ENCODE measurements at regions not wholly inside any gene's neighbourhood (a gene's known extent, or its start where the extent isn't known, plus 50 kb on each side); places are given as distances from the start of the nearest gene placed in this dataset.

DNA sequence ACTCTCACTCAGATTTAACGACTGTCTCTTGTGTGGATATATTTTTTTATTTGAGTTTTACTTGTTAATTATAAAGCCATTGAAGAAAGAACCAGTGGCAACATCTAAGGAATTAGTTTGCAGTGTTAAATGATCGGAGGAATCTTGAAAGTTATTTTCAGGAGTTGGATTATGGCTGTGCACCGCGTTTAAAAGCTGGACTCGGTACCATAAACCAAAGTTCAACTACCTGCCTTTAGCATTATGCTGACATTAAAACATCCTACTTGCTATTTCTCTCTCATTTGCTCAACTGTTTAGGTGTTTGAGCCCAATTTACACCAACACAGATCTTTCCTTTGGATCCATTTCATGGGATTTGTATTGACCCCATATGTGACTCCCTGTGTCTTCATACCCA, 289.4 kb upstream of the SASH1 start:
- no peak for DNase-seq (ENCODE audit: low read depth)

GRCh38 chr6:148053796-148054195, 288.8 kb upstream of the SASH1 start:
- no peak for DNase-seq (ENCODE audit: low read depth)

DNA sequence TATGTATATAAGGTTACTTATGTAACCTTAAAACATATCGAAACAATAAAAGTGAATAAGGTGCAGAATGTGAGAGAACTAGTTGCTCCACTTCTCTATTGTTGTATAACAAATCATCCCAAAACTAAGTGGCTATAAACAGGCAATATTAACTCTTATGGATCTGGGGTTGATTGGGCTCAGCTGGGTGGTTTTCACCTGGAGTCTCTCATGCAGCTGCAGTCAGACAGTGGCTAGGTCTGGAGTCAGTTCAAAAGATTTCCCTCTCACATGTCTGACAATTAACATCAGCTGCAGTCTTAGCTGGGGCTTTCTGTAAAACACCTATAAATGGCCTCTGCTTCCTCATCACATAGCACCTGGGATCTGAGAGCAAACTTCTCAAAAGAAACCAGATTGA, 288.4 kb upstream of the SASH1 start:
- no peak for DNase-seq (ENCODE audit: low read depth)

GRCh38 chr6:148055419-148055818, 287.2 kb upstream of the SASH1 start:
- DNase-seq (ENCODE audit: low read depth) = no peak

- DNase-seq (ENCODE audit: low read depth) = no peak
Measured at GRCh38 chr6:148059869-148060268, 282.8 kb upstream of the SASH1 start.

DNA sequence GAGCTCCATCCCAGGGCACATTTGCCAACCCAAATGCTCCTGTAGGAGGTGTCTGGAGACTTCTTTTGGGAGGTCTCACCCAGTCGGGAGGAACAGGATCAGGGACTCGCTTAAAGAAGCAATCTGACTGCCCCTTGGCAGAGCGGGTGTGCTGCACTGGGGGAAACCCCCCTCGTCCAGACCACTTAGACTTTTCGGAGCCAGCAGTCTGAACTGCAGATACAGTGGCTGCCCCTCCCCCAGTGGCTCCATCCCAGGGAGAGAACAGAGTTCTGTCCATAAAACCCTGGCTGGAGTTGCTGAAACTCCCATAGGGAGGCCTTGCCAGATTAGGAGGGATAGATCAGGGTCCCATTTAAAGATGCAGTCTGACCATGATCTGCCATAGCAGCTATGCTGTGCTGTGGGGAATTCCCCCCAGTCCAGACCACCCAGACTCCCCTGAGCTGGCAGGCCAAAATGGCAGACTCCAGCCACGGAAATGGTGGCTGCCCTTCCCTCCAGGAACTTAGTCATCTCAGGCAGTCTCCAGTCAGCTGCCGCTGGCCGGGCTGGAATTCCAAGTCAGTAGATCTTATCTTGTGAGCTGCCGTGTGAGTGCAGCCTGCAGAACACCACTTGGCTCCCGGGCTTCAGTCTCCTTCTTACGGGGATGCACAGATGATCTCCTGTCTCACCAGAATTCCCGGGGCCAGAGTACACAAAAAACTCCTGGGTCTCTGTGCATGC, 278.1 kb upstream of the SASH1 start:
- no peak for DNase-seq (ENCODE audit: low read depth)

DNA sequence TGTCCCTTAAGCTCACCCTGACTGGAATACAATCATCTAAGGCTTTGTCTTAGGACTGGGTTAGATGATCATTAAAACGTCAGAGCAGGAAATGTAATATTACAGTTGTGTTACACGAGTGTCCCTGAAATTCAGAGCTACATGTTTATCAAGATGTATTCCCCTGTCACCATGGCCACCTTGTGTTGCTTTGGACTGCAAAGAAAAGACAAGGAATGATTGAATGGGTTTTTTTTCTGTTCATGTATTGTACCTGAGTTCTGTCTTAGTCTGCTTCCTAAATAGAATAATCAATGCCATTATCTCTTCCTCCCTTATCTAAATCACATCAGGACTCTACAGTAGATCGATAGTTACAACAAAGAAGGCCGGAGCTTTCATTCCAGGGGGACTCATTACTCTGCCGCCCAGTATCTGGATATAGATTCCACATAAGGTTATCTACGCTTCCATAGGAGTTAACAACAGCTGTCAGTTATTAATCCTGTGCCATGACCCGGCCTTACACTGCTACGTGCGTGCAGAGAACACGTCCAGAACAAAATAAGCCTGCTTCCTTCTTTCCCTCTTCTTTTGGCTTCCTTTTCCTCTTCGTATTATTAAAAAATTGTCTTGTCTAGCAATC, 274.1 kb upstream of the SASH1 start:
- DNase-seq (ENCODE audit: low read depth) = no peak

DNA sequence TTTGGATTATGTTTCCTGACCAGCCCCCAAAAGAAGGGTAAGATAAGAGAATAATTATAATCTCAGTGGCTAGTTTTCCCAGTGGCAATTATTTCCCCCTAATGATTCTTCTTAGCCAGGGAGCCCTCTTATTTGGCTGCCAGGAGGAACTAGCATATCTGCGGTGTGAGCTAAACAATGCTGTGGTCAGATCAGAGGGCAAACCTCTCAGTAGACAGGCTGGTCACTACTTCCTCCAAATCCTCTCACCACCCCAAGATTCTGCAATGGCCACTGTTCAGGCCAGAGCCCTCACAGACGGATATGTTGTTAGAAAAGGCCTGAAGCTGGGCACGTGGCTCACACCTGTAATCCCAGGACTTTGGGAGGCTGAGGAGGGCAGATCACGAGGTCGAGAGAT, 273.4 kb upstream of the SASH1 start:
- no peak for DNase-seq (ENCODE audit: low read depth)

DNA sequence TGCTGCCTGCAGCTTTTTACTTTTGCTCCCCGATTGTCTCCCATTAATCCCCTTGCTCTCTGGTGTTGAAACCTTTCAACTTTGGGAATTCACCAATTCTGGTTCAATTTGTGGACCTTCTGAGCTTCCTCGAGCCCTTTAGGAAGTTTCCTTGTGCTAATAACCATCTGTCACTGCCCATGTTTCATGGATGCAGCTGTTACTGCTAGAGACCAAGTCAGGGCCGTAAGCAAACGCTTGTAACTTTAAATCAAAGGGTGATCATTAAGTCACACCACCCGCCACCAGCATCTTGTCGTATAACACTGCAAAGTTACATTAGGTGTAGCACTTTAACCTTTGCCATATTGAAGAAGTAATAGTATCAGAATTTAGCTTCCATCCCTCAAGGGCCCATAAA, 268.3 kb upstream of the SASH1 start:
- no peak for DNase-seq (ENCODE audit: low read depth)

GRCh38 chr6:148074738-148075137, 267.9 kb upstream of the SASH1 start:
- no peak for DNase-seq (ENCODE audit: low read depth)

GRCh38 chr6:148075352-148075751, 267.3 kb upstream of the SASH1 start:
- no peak for DNase-seq (ENCODE audit: low read depth)

GRCh38 chr6:148076051-148076450, 266.6 kb upstream of the SASH1 start:
- DNase-seq (ENCODE audit: low read depth) = no peak

DNA sequence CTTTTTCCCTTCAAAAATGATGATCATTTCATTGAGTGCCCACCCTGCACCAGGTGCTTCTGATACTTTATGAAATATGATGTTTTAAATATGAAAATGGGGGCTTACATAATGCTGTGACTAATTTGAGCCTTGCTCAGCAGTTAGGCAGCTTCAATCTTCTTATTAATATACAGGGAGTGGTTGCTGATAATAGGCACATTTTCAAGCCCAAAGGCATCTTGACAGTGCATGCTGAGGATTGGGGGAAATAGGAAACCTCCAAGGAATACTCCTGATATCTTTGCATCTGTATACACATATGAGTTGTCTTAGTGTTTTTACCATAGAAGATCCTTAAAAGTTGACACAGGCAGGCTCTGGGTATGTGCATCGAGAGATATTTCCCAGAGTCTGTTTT, 262.3 kb upstream of the SASH1 start:
- no peak for DNase-seq (ENCODE audit: low read depth)

GRCh38 chr6:148081076-148081475, 261.6 kb upstream of the SASH1 start:
- DNase-seq (ENCODE audit: low read depth) = no peak

GRCh38 chr6:148082044-148082443, 260.6 kb upstream of the SASH1 start:
- DNase-seq (ENCODE audit: low read depth) = no peak

DNA sequence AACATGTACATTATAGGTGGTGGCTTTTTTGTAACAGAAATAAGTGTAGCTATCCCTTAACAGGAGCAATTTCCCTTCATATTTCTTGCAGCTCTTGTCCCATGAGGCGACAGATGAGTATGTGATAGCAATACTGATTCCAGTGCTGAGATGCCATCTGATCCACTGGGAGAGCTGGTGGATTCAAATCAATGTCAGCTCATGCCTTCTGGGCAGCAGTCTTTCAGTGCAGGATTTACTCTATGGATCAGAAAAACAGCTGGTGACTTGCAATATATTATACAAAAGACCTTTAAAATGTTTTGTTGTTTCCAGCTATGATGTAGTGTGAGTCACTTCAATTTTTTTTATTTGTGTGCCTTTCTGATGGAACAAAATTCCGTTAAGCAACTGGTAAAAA, 259.9 kb upstream of the SASH1 start:
- no peak for DNase-seq (ENCODE audit: low read depth)

GRCh38 chr6:148085631-148086331, 256.9 kb upstream of the SASH1 start:
- DNase-seq (ENCODE audit: low read depth) = no peak

- DNase-seq (ENCODE audit: low read depth) = no peak
Measured at GRCh38 chr6:148086386-148086785, 256.3 kb upstream of the SASH1 start.

DNA sequence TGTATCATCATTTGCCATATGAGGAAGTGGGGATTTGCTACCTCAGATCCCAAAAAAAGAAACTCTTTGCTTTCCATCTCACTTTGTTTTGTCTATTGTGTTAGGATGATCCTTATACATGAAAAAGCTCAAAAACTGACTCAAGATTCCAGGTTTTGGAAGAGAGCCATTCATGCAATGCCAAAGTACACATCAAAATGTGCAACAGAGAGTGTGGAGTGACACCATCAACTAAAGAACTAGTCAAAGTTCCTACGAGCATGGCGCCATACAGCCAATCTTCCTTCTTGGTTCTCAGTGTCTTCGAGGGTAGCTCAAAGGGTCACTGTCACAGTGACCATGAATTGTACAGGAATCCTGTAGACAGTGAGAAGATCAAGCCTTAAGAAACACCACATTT, 255.8 kb upstream of the SASH1 start:
- no peak for DNase-seq (ENCODE audit: low read depth)

GRCh38 chr6:148087659-148088058, 255.0 kb upstream of the SASH1 start:
- no peak for DNase-seq (ENCODE audit: low read depth)

GRCh38 chr6:148090326-148090725, 252.3 kb upstream of the SASH1 start:
- DNase-seq (ENCODE audit: low read depth) = no peak

DNA sequence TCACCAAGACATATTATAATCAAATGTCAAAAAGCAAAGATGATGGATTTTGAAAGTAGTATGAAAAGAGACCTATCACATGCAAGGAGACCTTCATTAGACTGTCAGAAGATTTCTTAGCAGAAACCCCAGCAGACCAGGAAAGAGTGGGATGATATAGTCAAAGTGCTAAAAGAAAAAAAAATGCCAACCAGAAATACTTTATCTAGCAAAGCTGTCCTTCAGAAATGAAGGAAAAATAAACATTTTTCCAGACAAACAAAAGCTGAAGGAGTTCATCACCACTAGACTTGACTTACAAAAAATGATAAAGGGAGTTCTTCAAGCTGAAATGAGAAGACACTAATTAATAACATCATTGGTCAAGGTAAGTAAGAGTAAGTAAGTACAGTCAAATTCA, 251.2 kb upstream of the SASH1 start:
- DNase-seq (ENCODE audit: low read depth) = no peak

- DNase-seq (ENCODE audit: low read depth) = no peak
Measured at GRCh38 chr6:148103436-148103835, 239.2 kb upstream of the SASH1 start.

DNA sequence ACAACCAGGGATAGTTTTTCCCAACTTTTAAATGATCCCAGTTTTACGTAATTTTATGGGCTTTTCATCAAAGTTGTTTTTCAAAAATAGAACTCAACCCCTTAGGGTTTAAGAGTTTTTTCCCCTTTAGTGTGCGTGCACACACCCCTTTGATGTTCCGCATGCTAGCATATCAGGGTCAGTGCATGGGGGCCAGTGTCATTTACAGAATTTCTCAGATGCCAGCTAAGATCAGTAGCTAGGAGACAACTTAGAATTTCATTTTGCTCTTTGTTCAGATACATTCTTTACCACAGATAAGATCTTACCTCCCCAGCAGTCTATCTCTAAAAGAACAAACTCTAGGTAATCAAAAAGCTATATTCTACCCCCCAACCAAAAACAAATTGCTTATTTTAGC, 238.5 kb upstream of the SASH1 start:
- DNase-seq (ENCODE audit: low read depth) = no peak

Measured in HS-5 (cell line).